Activated naive CD8-positive, alpha-beta T cell treated with anti-CD3 and anti-CD28 coated beads, Interleukin-2, amount 50 U/mL, for 24 hours (primary cell): ENCODE measurements at regions not wholly inside any gene's neighbourhood (a gene's known extent, or its start where the extent isn't known, plus 50 kb on each side); places are given as distances from the start of the nearest gene placed in this dataset.

Experiments
- ATAC-seq: fragments of 150-1000 bp; cut with Tn5 transposase; one replicate; pipeline ENCODE4 v1.10.0; 2021
- DNase-seq: peaks from one replicate; pipeline ENCODE4 v3.0.0; 2021
- H3K27ac Mint-ChIP-seq: one replicate; pipeline ENCODE4 v1.8.0; 2021; ENCODE audit warnings: mild to moderate bottlenecking, mixed read lengths
- H3K27me3 Mint-ChIP-seq: one replicate; pipeline ENCODE4 v1.8.0; 2021; ENCODE audit warnings: mixed read lengths
- H3K36me3 Mint-ChIP-seq: one replicate; pipeline ENCODE4 v1.8.0; 2021; ENCODE audit warnings: low read depth, mixed read lengths
- H3K4me1 Mint-ChIP-seq: one replicate; pipeline ENCODE4 v1.8.0; 2021; ENCODE audit warnings: mixed read lengths
- H3K4me3 Mint-ChIP-seq: one replicate; pipeline ENCODE4 v1.8.0; 2021; ENCODE audit warnings: mild to moderate bottlenecking, moderate library complexity, mixed read lengths
- H3K9me3 Mint-ChIP-seq: one replicate; pipeline ENCODE4 v1.8.0; 2021; ENCODE audit warnings: mixed read lengths

DNA sequence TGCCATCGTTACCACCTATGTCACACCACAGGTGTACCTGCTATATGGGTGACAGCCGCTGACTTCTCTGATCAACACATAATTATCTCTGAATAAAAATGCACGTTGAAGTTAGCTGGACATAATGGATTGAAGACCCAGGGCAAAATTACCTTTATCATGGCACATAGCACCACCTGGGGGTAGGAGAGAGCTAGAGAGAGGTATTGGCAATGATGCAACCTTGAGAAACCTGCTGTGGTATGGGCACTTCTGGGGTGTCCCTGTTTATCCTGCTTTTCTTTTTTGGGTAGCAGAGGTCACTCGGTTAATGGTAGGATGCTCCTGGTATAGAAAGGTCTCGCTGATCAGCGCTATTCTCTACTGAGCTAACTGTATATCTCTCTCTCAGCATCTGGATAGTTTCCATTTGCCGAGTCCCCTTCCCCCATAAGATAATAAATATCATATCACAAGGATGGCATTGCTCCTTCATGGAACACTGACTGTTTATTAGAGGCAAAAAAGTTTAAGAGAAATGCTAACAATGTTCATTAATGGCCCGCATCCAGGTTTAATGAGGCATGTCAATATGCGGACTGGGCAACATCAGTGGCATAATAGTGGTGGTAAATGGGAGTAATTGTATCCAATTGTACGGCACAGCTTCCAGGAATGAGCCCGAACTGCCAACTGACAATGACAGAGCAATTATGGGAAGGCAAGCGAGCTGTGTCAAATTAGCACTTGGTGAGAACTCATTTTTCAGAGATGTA, 323.1 kb downstream of the TFEC start:
- no peak for ATAC-seq
- H3K36me3 Mint-ChIP-seq, result no peaks in the 10 kb centered on the region
- H3K4me3 Mint-ChIP-seq, result no peak overlapping the region
- no peaks in the 10 kb centered on the region for H3K4me1 Mint-ChIP-seq
- H3K9me3 Mint-ChIP-seq, result no peaks in the 10 kb centered on the region
- H3K27me3 Mint-ChIP-seq, result no peaks in the 10 kb centered on the region
- DNase-seq, result peak; percentile 1
- H3K27ac Mint-ChIP-seq, result no peak overlapping the region

DNA sequence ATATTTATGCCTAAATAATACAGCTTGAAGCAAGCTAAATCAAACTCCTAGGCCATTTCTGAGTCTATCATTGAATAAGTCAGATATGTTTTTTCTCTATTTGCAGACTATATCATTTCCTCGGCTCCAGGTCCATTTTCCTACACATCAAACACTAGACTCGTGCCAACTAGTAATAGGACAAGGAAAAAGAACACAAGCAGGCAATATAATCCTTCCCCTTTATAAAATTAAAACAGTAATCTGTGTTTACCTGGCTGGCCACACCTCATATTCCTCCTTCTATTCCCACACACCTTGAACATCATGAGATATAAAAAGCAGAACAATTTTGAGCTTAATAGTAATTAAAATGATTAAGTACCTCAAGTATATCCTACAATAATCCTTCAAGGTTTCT, 325.7 kb downstream of the TFEC start:
- no peak for ATAC-seq
- Mint-ChIP-seq H3K36me3 (no peaks in the 10 kb centered on the region), H3K4me3 (no peak overlapping the region), H3K4me1 (no peaks in the 10 kb centered on the region), H3K27me3 (no peaks in the 10 kb centered on the region), H3K27ac (no peak overlapping the region), H3K9me3 (no peaks in the 10 kb centered on the region)
- no peak for DNase-seq

DNA sequence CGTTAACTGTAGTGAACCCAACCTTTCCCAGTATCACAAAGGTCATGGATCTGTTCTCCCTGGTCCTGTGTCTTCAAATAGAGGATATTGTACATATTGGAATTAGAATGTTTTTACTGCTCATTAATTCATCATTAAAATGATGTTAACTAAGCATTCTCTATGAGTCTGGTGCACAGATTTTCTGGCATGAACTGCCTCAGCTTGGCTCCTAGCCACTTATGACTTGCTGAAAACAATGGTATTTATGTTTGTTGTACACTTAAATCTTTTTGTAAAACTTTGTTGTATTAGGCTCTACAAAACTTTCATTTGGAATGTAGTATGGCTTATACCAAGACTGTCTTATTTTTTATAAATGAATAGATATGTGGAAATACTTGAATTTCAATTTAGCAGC, 329.4 kb downstream of the TFEC start:
- H3K36me3 Mint-ChIP-seq, result no peaks in the 10 kb centered on the region
- H3K4me1 Mint-ChIP-seq, result no peaks in the 10 kb centered on the region
- no peaks in the 10 kb centered on the region for H3K27me3 Mint-ChIP-seq
- no peak overlapping the region for H3K27ac Mint-ChIP-seq
- DNase-seq, result no peak
- no peak for ATAC-seq
- H3K9me3 Mint-ChIP-seq, result no peaks in the 10 kb centered on the region
- no peak overlapping the region for H3K4me3 Mint-ChIP-seq

DNA sequence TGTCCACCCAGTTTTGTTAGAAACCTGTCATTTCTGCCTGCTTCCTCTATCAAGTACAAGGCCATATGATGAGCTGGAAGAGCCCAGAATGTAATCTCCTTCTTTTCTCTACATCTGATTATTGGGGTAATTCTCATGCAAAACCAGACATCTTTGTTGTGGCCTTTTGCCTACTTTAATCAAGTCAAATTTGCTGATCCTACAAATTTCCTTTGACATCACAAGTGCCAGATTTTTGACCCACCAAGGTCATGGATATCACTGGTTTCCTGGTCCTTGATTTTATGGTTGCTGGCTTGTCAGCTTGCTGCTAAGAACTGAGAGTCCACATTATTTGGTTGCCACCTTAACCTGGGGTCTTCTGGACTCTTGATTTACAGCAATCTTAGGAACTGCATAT, 336.1 kb downstream of the TFEC start:
- Mint-ChIP-seq H3K9me3 (no peaks in the 10 kb centered on the region), H3K4me1 (no peaks in the 10 kb centered on the region), H3K36me3 (no peaks in the 10 kb centered on the region), H3K27me3 (no peaks in the 10 kb centered on the region), H3K27ac (no peak overlapping the region), H3K4me3 (no peak overlapping the region)
- no peak for DNase-seq
- no peak for ATAC-seq

DNA sequence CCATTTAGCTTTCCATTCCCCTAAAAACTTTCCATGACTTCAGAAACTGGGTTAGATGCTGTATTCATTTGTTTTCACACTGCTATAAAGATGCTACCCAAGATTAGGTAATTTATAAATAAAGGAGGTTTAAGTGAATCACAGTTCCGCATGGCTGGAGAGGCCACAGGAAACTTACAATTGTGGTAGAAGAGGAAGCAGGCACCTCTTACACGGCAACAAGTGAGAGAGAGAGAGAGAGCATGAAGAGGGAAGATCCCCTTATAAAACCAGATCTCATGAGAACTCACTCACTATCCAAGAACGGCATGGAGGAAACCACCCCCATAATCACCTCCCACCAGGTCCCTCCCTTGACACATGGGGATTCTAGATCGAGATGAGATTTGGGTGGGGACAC, 336.8 kb downstream of the TFEC start:
- Mint-ChIP-seq H3K27ac (no peak overlapping the region), H3K27me3 (no peaks in the 10 kb centered on the region), H3K36me3 (no peaks in the 10 kb centered on the region), H3K9me3 (no peaks in the 10 kb centered on the region), H3K4me3 (no peak overlapping the region), H3K4me1 (no peaks in the 10 kb centered on the region)
- DNase-seq, result no peak
- ATAC-seq, result no peak

DNA sequence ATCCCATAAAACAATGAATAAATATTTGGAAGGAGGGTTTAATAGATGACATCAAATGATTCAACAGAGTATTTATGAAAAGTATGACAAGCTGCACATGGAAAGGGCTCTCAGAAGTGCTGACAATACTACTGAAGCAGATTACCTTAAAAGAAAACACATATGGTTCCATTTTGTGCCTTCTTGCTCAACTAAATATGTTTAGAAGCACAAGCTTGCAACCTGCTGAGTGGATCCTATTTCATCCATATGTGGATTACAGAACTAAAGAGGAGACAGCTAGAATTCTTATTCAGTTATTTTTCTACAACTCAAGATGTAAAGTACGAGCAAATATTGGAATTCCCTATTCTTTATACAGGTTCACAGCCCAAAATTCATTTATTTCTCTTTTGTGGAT, 340.6 kb downstream of the TFEC start:
- no peak overlapping the region for H3K27ac Mint-ChIP-seq

DNA sequence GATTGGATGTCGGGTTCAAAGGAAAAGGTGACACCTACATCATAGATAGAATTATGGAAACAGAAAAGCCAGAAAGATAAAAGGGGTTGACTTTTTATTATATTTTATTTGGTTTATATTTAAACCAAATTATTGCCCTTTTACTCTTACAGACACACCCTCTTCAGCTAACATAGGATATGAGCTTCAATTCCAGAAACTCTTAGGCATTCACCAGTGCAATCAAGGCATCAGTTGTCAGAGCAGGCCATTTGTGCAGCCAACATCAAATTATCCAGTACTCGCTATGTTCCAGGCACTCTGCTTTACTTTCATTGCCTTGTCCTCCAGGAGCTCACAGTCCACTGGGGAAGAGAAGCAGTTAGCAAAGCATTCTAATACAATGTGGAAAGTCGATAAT, 347.5 kb downstream of the TFEC start:
- Mint-ChIP-seq H3K27me3 (no peaks in the 10 kb centered on the region), H3K4me3 (no peak overlapping the region), H3K27ac (no peak overlapping the region), H3K4me1 (no peaks in the 10 kb centered on the region), H3K9me3 (no peaks in the 10 kb centered on the region), H3K36me3 (no peaks in the 10 kb centered on the region)
- no peak for ATAC-seq
- no peak for DNase-seq

More for the DNA sequence above, 340.6 kb downstream of the TFEC start:
- DNase-seq, result no peak
- H3K4me1 Mint-ChIP-seq, result no peaks in the 10 kb centered on the region
- H3K36me3 Mint-ChIP-seq, result no peaks in the 10 kb centered on the region
- ATAC-seq, result no peak
- no peaks in the 10 kb centered on the region for H3K9me3 Mint-ChIP-seq
- H3K27me3 Mint-ChIP-seq, result no peaks in the 10 kb centered on the region
- H3K4me3 Mint-ChIP-seq, result no peak overlapping the region

DNA sequence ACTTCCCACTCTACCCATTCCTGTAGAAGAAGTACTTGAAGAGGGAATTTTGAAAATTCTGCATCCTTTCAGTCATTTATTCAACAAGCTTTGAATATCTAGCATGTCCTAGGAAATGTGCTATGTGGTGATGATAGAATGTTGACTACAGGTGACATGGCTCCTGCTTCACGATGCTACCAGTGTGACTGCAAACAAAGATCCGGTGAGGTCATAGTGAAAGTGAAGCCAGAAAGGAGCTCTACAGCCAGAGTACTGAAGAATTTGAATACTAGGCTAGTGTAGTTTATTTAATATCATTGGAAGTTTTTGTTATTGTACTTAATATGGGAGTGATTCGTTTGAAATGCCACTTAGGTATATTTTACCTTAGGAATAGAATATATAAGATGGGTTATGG, 348.1 kb downstream of the TFEC start:
- H3K27me3 Mint-ChIP-seq, result no peaks in the 10 kb centered on the region
- DNase-seq, result no peak
- ATAC-seq, result no peak

DNA sequence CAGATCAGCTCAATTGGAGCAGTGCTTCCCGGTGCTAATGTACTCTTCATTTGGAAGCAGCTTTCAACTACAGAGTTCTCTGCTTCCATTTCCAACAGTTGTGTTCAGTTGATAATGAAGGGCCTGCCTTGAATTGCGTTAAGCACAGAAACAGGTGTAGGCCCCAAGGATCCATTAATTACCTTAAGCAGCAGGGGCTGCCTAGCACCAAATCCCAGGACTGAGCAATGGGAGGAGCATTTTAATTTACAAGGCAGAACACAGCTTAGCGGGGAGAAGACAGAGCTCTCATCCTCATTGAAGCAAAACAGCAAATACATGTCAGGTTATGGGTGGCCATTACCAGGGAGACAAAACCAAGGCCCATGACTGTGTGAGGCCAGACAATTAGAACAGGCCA, 349.6 kb downstream of the TFEC start:
- H3K9me3 Mint-ChIP-seq, result no peaks in the 10 kb centered on the region
- no peaks in the 10 kb centered on the region for H3K27me3 Mint-ChIP-seq
- H3K4me3 Mint-ChIP-seq, result no peak overlapping the region
- H3K4me1 Mint-ChIP-seq, result no peaks in the 10 kb centered on the region
- DNase-seq (no peak), ATAC-seq (no peak)
- H3K27ac Mint-ChIP-seq, result no peak overlapping the region
- H3K36me3 Mint-ChIP-seq, result no peaks in the 10 kb centered on the region

More for the DNA sequence above, 348.1 kb downstream of the TFEC start:
- no peaks in the 10 kb centered on the region for H3K4me1 Mint-ChIP-seq
- H3K9me3 Mint-ChIP-seq, result no peaks in the 10 kb centered on the region
- no peak overlapping the region for H3K4me3 Mint-ChIP-seq
- H3K27ac Mint-ChIP-seq, result no peak overlapping the region
- no peaks in the 10 kb centered on the region for H3K36me3 Mint-ChIP-seq

DNA sequence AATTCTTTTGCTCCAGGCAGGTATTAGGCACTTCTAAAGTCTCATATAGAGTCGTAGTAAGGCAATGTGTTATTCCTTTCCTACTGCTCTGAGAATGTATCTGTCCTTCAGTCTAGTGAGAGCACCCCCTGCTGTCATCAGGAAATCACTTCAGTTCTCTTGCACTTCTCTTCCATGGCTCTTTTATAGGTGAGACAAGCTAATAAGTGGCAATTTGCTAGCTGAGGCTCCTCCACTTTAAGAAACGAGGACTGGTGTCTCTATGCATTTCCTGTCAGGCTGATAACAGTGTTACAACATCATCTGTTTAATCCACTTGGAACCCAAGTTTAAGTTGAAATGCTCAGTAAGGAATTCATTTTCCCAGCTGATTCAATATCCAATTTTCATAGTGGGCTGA, 350.6 kb downstream of the TFEC start:
- Mint-ChIP-seq H3K27me3 (no peaks in the 10 kb centered on the region), H3K4me1 (no peaks in the 10 kb centered on the region), H3K4me3 (no peak overlapping the region), H3K36me3 (no peaks in the 10 kb centered on the region), H3K9me3 (no peaks in the 10 kb centered on the region), H3K27ac (no peak overlapping the region)
- ATAC-seq (no peak), DNase-seq (no peak)

DNA sequence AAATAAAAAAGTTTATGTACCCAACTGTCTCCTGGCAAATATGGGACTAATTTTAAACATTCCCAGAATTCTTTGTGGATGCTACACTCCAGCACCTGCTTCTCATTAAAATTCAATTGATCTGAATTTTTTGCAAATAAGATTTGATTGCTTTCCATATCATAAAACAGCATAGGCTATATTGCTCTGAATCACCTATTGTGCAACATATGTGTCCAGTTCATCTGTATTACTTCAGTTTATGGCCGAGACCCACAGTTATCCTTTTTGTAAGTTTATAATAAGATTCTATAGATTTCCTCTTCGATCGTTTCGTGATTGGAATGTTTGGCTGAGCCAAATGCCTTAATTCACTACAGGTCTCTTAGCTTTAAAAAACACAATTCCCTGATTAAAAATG, 351.1 kb downstream of the TFEC start:
- H3K27me3 Mint-ChIP-seq, result no peaks in the 10 kb centered on the region
- no peaks in the 10 kb centered on the region for H3K36me3 Mint-ChIP-seq
- H3K4me3 Mint-ChIP-seq, result no peak overlapping the region
- ATAC-seq (no peak), DNase-seq (no peak)
- H3K4me1 Mint-ChIP-seq, result no peaks in the 10 kb centered on the region
- H3K9me3 Mint-ChIP-seq, result no peaks in the 10 kb centered on the region
- H3K27ac Mint-ChIP-seq, result no peak overlapping the region

DNA sequence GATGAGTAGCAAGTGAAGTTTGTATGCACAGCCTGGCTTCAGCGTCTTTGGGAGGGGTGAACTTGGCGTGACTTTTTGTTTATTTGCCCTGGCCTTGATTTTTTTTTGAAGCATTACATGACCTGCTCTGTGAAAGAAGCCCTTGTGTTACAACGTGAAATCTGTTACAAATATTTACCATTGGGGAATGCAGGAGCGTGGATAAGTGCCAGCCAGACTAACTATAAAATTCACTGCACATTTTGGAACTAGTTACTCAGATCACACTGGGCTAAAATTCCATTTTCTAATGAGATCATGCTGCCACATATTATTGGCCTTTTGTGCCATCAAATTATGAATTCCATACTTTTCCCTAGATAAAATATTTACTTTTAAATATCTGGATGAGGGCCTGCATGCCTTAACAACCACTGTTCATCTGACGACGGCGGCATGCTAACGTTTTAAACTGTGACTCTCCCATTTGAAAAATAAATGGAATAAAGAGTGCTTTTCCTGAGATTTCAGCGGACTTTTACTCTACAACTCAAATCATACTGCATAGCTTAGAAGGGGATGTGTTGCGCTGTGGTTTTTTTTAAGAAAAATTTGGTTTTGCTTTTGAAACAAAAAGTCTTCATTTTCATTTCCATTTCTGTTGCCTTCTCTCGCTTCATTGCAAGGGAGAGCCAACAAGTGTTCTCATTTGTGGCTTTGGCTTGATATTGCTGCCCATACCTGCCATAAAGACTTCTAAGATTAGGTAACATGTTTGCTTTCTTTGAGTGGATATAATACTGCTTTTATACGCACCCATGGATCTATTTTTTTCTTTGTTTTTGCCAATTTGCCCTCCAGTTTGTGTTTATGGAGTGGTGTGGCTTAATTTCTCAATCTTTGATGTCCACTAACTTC, 352.2 kb downstream of the TFEC start:
- Mint-ChIP-seq H3K27ac (no peak overlapping the region), H3K4me1 (no peaks in the 10 kb centered on the region), H3K4me3 (no peak overlapping the region), H3K27me3 (no peaks in the 10 kb centered on the region), H3K36me3 (no peaks in the 10 kb centered on the region), H3K9me3 (no peaks in the 10 kb centered on the region)
- ATAC-seq (no peak), DNase-seq (no peak)

DNA sequence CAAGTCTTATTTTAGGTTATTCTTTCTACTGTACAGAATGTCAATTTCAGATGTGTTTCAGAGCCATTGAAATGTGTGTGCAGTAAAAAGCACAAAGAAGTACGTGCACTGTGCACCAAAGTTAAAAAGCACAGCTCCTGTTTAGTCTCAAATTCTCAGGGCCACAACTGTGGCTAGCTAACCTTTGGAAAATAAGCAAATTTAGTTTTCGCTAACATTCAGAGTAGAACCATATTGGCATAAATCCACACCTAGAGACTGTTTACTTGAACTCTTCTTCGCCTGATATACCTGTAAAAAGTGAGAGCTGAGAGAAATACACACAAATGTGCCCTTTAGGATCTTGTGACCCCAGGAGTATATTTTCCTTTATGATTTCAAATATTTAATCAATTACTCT, 353.9 kb downstream of the TFEC start:
- DNase-seq (no peak), ATAC-seq (no peak)
- Mint-ChIP-seq H3K36me3 (no peaks in the 10 kb centered on the region), H3K9me3 (no peaks in the 10 kb centered on the region), H3K4me3 (no peak overlapping the region), H3K4me1 (no peaks in the 10 kb centered on the region), H3K27me3 (no peaks in the 10 kb centered on the region), H3K27ac (no peak overlapping the region)

DNA sequence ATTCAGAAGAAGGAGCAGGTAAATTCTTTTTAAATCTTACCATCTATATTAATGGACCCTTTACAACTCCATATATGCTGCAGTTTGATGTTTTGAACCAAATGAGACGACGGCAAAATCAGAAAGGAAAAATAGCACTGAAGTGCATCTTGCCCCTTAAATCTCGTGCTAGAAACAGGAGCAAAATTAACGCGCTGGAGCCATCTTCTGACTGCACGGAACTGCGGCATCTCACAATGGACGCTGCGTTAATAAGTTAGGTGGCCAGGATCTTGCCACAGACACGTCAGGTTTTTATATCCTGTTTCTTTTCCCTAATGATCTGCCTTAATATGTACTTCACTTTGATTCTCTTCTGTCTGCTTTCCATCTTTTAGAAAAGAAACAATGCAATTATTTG, 354.5 kb downstream of the TFEC start:
- Mint-ChIP-seq H3K27ac (no peak overlapping the region), H3K4me1 (no peaks in the 10 kb centered on the region), H3K4me3 (no peak overlapping the region), H3K36me3 (no peaks in the 10 kb centered on the region), H3K27me3 (no peaks in the 10 kb centered on the region), H3K9me3 (no peaks in the 10 kb centered on the region)
- ATAC-seq, result no peak
- no peak for DNase-seq

DNA sequence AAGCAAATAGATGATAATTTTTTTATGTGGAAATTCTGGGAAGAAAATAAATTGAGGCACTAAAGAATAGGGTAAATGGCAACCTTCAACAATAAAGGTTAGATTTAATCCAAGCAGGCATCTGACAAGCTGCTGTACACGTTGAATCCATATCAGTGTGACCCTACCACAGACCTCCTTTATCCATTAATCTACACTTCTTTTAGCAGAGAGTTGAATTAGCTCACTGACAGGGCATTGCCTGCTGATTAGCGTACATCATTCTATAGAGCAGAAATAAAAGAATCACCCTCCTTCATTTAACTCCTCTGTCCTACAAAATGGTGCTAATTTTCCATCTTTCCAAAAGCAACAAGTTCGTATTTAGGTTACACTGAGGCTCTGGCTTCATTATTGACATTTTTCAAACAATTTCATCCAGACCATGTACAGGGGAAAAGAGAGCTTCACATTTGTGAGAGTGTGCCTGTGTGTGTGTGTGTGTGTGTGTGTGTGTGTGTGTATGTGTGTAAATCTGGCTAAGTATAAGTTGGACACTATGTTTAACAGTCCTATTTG, 356.0 kb downstream of the TFEC start:
- DNase-seq (no peak), ATAC-seq (no peak)
- H3K4me1 Mint-ChIP-seq, result no peaks in the 10 kb centered on the region
- H3K9me3 Mint-ChIP-seq, result no peaks in the 10 kb centered on the region
- no peaks in the 10 kb centered on the region for H3K27me3 Mint-ChIP-seq
- no peak overlapping the region for H3K27ac Mint-ChIP-seq
- H3K36me3 Mint-ChIP-seq, result no peaks in the 10 kb centered on the region
- H3K4me3 Mint-ChIP-seq, result no peak overlapping the region
